HepG2 (cell line): ENCODE measurements at regions not wholly inside any gene's neighbourhood (a gene's known extent, or its start where the extent isn't known, plus 50 kb on each side); places are given as distances from the start of the nearest gene placed in this dataset.

Experiments used
- ATAC-seq: fragments of 200-7000 bp; cut with Tn5 transposase; 3 replicates; pipeline ENCODE4 v1.9.1; 2020; ENCODE audit warnings: mild to moderate bottlenecking, moderate library complexity
- BruUV-seq: library from RNA; stranded (reverse); fragments of 400-500 nt; replicated peaks from 2 replicates; lab custom pipeline; 2021; lab: Mats Ljungman, UMichigan
- CTCF ChIA-PET: fragments of 300-600 bp; formaldehyde crosslinking; extraction: SDS; loops from one replicate; lab custom pipeline; 2021; ENCODE audit warnings: low total read pairs, inconsistent platforms, low intra/inter-chr PET ratio; lab: Yijun Ruan, JAX
- POLR2A ChIA-PET: fragments of 350-600 bp; sonication (Branson Sonifier 250); formaldehyde crosslinking; loops from one replicate; lab custom pipeline; 2020; ENCODE audit warnings: antibody characterized with exemption, inconsistent platforms; lab: Yijun Ruan, JAX
- DNase-seq: peaks from one replicate; pipeline ENCODE4 v3.0.0-alpha.2; 2015; ENCODE audit warnings: low spot score
- FAIRE-seq: peaks from 3 replicates; lab custom pipeline; 2011; peaks lifted over from hg19 to GRCh38; lab: Jason Lieb, UNC
- H2AFZ ChIP-seq: one replicate; pipeline ENCODE4 v1.6.1; 2011; ENCODE audit warnings: low read length, inconsistent platforms
- H3K27ac ChIP-seq: fragments of 300-600 bp; 3 replicates; pipeline ENCODE4 v1.8.0; 2011; ENCODE audit warnings: mixed run types, mild to moderate bottlenecking, mixed read lengths, low read length, inconsistent platforms; ENCODE audit not compliant: insufficient read depth; ENCODE audit errors: extremely low read length
- H3K27me3 ChIP-seq, 2 experiments: fragments of 200-600 bp in 1 of 2; 2 replicates in 1 of 2; 3 replicates in 1 of 2; pipeline versions ENCODE4 v1.6.0 to v1.8.0; 2011; ENCODE audit warnings: low read length in 2 of 2, mild to moderate bottlenecking in 2 of 2, moderate library complexity in 2 of 2, inconsistent platforms in 1 of 2; ENCODE audit not compliant: insufficient read depth in 2 of 2, control insufficient read depth in 1 of 2
- H3K36me3 ChIP-seq, 2 experiments: fragments of 200-600 bp in 1 of 2; replicated peaks in 1 of 2; 2 replicates in 1 of 2; 3 replicates in 1 of 2; pipeline versions ENCODE4 v1.5.1 to v1.8.0; 2011; ENCODE audit warnings: low read length in 2 of 2, inconsistent platforms in 1 of 2; ENCODE audit not compliant: insufficient read depth in 2 of 2, control insufficient read depth in 1 of 2
- H3K4me1 ChIP-seq: 2 replicates; pipeline ENCODE4 v1.5.1; 2012; ENCODE audit warnings: low read length, inconsistent platforms; ENCODE audit not compliant: insufficient read depth
- H3K4me2 ChIP-seq: 2 replicates; pipeline ENCODE4 v1.6.0; 2011; ENCODE audit warnings: low read depth, low read length, inconsistent platforms
- H3K4me3 ChIP-seq, 3 experiments: fragments of 200-600 bp in 1 of 3; sonication (generic), shearing (Covaris generic) in 1 of 3; replicated peaks in 1 of 3; 2 replicates each; pipeline ENCODE4 v1.5.1; 2011 to 2016; ENCODE audit warnings: low read length in 3 of 3, inconsistent platforms in 2 of 3, low read depth in 2 of 3, mild to moderate bottlenecking in 2 of 3, control low read depth in 1 of 3, mixed read lengths in 1 of 3; ENCODE audit not compliant: insufficient read depth in 1 of 3
- H3K79me2 ChIP-seq: one replicate; pipeline ENCODE4 v1.6.1; 2011; ENCODE audit warnings: low read length, inconsistent platforms; ENCODE audit not compliant: insufficient read depth
- H3K9ac ChIP-seq: 2 replicates; pipeline ENCODE4 v1.6.0; 2011; ENCODE audit warnings: mild to moderate bottlenecking, low read depth, low read length, inconsistent platforms; ENCODE audit not compliant: insufficient read depth
- H3K9me3 ChIP-seq: 2 replicates; pipeline ENCODE4 v1.5.1; 2012; ENCODE audit warnings: mild to moderate bottlenecking, low read length
- H4K20me1 ChIP-seq: 2 replicates; pipeline ENCODE4 v1.6.0; 2011; ENCODE audit warnings: inconsistent platforms, mild to moderate bottlenecking, low read length, moderate library complexity; ENCODE audit not compliant: insufficient read depth
- FOXP1 ChIP-seq, 2 experiments: fragments of 450-650 bp in 1 of 2; IDR thresholded peaks; 2 replicates each; pipeline ENCODE4 v1.6.1; 2017 to 2018; ENCODE audit warnings: antibody characterized with exemption in 1 of 2
- IRF2 ChIP-seq: IDR thresholded peaks from 2 replicates; pipeline ENCODE4 v1.6.1; 2018; ENCODE audit warnings: missing genetic modification reagents, missing compliant biosample characterization
- ISL2 ChIP-seq: sonication (generic); formaldehyde crosslinking; IDR thresholded peaks from 2 replicates; pipeline ENCODE4 v1.5.0; 2020; ENCODE audit warnings: missing genetic modification reagents
- KAT2B ChIP-seq: fragments of 150-350 bp; IDR thresholded peaks from 2 replicates; pipeline ENCODE4 v1.6.1; 2014; ENCODE audit warnings: low read depth, low read length, borderline replicate concordance
- KLF12 ChIP-seq: sonication (generic); formaldehyde crosslinking; IDR thresholded peaks from 2 replicates; pipeline ENCODE4 v1.4.0; 2020; ENCODE audit warnings: missing genetic modification reagents, borderline replicate concordance
- MAFK ChIP-seq, 2 experiments: IDR thresholded peaks in 1 of 2; conservative IDR thresholded peaks in 1 of 2; 2 replicates each; pipeline ENCODE4 v1.6.1; 2011; ENCODE audit warnings: improper control_type of control experiment in 2 of 2, low read length in 2 of 2
- MIXL1 ChIP-seq: IDR thresholded peaks from 2 replicates; pipeline ENCODE4 v1.6.1; 2016
- MLX ChIP-seq: IDR thresholded peaks from 2 replicates; pipeline ENCODE4 v1.6.1; 2016
- MNT ChIP-seq: fragments of 450-650 bp; IDR thresholded peaks from 2 replicates; pipeline ENCODE4 v1.6.1; 2016
- MTF1 ChIP-seq: sonication (generic); formaldehyde crosslinking; IDR thresholded peaks from 2 replicates; pipeline ENCODE4 v1.5.0; 2020; ENCODE audit warnings: missing genetic modification reagents
- MXD3 ChIP-seq: IDR thresholded peaks from 2 replicates; pipeline ENCODE4 v1.6.1; 2016; ENCODE audit warnings: mild to moderate bottlenecking, missing biosample characterization, missing genetic modification reagents
- NAIF1 ChIP-seq: sonication (generic); formaldehyde crosslinking; IDR thresholded peaks from 2 replicates; pipeline ENCODE4 v1.5.0; 2020; ENCODE audit warnings: mild to moderate bottlenecking, missing genetic modification reagents, borderline replicate concordance
- POGK ChIP-seq: sonication (generic); formaldehyde crosslinking; conservative IDR thresholded peaks from 2 replicates; pipeline ENCODE4 v1.8.0; 2022; ENCODE audit warnings: mild to moderate bottlenecking, moderate library complexity, missing genetic modification reagents
- TAF1 ChIP-seq: sonication (generic); formaldehyde crosslinking; IDR thresholded peaks from 2 replicates; pipeline ENCODE4 v1.4.0; 2020; ENCODE audit warnings: missing genetic modification reagents
- ZNF34 ChIP-seq: sonication (generic); formaldehyde crosslinking; IDR thresholded peaks from 2 replicates; pipeline ENCODE4 v1.4.0; 2020; ENCODE audit warnings: mild to moderate bottlenecking, missing genetic modification reagents, borderline replicate concordance
- ZNF570 ChIP-seq: sonication (generic); formaldehyde crosslinking; IDR thresholded peaks from 2 replicates; pipeline ENCODE4 v1.4.0; 2020; ENCODE audit warnings: mild to moderate bottlenecking, missing genetic modification reagents, borderline replicate concordance
- ZNF749 ChIP-seq: sonication (generic); formaldehyde crosslinking; IDR thresholded peaks from 2 replicates; pipeline ENCODE4 v1.8.0; 2022; ENCODE audit warnings: mild to moderate bottlenecking, missing genetic modification reagents, moderate library complexity, borderline replicate concordance
- ZSCAN30 ChIP-seq: sonication (generic); formaldehyde crosslinking; IDR thresholded peaks from 2 replicates; pipeline ENCODE4 v1.5.0; 2020; ENCODE audit warnings: mild to moderate bottlenecking, missing genetic modification reagents
- WGBS: methylation state at CpG from one replicate; pipeline ENCODE4 v1.1.6; 2017; ENCODE audit warnings: low lambda C conversion rate; 5-methylcytosine and 5-hydroxymethylcytosine counted together
- in situ Hi-C: cut with HindIII; loops from 2 replicates; pipeline ENCODE4 v1.10.0; 2017; ENCODE audit warnings: low pct_unique_long_range_greater_than_20kb; ENCODE audit not compliant: extremely low pct_ligation_motif_present
- intact Hi-C: fragments of 100-400 bp; cut with micrococcal nuclease; formaldehyde crosslinking; loops from one replicate; pipeline ENCODE4 v1.10.0; 2022; ENCODE audit not compliant: unreplicated experiment

- Histone ChIP-seq H4K20me1 (no peaks in the 10 kb centered on the region), H3K27me3 (no peaks in the 10 kb centered on the region)
- intact Hi-C loops, result no loop called here
- FAIRE-seq, result no peak
- TF ChIP-seq MAFK (conservative IDR thresholded peaks at IDR 0.05 in 1 of 2, IDR thresholded peaks at IDR 0.05 in 1 of 2; ENCODE audit: low read length in 2 of 2), result no peak
- TF ChIP-seq TAF1 (CRISPR knock-in tag), result no peak
- no peak for TF ChIP-seq ZNF749
- TF ChIP-seq ZNF570 (CRISPR knock-in tag), result no peak
- TF ChIP-seq KAT2B, result no peak
- no peak for TF ChIP-seq MTF1
- TF ChIP-seq MNT, result no peak
- TF ChIP-seq ISL2 (CRISPR knock-in tag), result no peak
- no peak for TF ChIP-seq POGK
- no peak for TF ChIP-seq NAIF1 (CRISPR knock-in tag)
- no peak for TF ChIP-seq MIXL1
- no peak for TF ChIP-seq ZNF34 (CRISPR knock-in tag)
- TF ChIP-seq KLF12 (CRISPR knock-in tag), result no peak
- no peak for TF ChIP-seq ZSCAN30
- TF ChIP-seq MXD3, result no peak
- no peak for TF ChIP-seq IRF2 (CRISPR knock-in tag)
- no peak for TF ChIP-seq FOXP1 (IDR thresholded peaks at IDR 0.05)
- TF ChIP-seq FOXP1 (CRISPR knock-in tag; IDR thresholded peaks at IDR 0.05), result no peak
- no peak for TF ChIP-seq MLX (CRISPR knock-in tag)
- TF ChIP-seq, all 625 proteins: peak for 0
- ATAC-seq, result no peak
- H2AFZ ChIP-seq, result no peak overlapping the region
- no peaks in the 10 kb centered on the region for H3K9me3 ChIP-seq
- in situ Hi-C loops, result no loop called here
- DNase-seq, result no peak
- no peak overlapping the region for H3K27ac ChIP-seq
- ChIA-PET POLR2A (no interaction called here), CTCF (no interaction called here)
- no peak overlapping the region for H3K4me3 ChIP-seq
- BruUV-seq, result no TSS peak
- 29% methylated on average over 1 of the region's 1 CpG for WGBS
- H3K4me1 ChIP-seq, result peaks cover 18% of the 10 kb centered on the region
- no peaks in the 10 kb centered on the region for H3K79me2 ChIP-seq
- no peak overlapping the region for H3K9ac ChIP-seq
- no peak overlapping the region for H3K4me2 ChIP-seq
- H3K36me3 ChIP-seq, result no peaks in the 10 kb centered on the region
Observed at GRCh38 chr2:156181208-156181607, 151.3 kb downstream of the NR4A2 start.
